PC-9 (cell line): ENCODE measurements at regions not wholly inside any gene's neighbourhood (a gene's known extent, or its start where the extent isn't known, plus 50 kb on each side); places are given as distances from the start of the nearest gene placed in this dataset.

Experiments
- EZH2 ChIP-seq: fragments of 200-600 bp; sonication (generic); IDR thresholded peaks from 2 replicates; pipeline ENCODE4 v1.8.0; 2017; ENCODE audit warnings: antibody characterized with exemption, low read depth
- TF ChIP-seq, protein P1 (sequence below): fragments of 200-600 bp; sonication (generic); conservative IDR thresholded peaks from 2 replicates; pipeline ENCODE4 v1.6.1; 2017; ENCODE audit warnings: mixed run types, antibody characterized with exemption, mild to moderate bottlenecking, moderate library complexity

DNA sequence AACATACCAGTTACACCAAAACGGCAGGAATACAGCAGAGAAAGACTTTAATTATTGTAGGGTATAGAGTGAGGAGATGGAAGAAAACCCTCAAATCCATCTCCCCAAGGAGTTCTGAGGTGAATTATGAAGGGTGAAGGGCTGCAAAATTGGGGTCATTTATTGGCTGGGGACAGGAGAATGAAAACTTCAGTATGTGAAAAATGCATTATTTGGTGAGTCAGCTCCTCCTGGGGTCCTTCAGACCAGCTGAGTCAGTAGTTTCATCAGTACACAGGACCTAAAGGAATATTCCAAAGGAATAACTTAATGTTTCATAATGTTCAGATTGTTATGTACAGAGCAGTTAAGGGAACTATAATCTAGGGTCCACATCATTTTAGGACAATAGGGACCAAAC is 566.0 kb downstream of the GBE1 start:
- TF ChIP-seq, protein P1, sequence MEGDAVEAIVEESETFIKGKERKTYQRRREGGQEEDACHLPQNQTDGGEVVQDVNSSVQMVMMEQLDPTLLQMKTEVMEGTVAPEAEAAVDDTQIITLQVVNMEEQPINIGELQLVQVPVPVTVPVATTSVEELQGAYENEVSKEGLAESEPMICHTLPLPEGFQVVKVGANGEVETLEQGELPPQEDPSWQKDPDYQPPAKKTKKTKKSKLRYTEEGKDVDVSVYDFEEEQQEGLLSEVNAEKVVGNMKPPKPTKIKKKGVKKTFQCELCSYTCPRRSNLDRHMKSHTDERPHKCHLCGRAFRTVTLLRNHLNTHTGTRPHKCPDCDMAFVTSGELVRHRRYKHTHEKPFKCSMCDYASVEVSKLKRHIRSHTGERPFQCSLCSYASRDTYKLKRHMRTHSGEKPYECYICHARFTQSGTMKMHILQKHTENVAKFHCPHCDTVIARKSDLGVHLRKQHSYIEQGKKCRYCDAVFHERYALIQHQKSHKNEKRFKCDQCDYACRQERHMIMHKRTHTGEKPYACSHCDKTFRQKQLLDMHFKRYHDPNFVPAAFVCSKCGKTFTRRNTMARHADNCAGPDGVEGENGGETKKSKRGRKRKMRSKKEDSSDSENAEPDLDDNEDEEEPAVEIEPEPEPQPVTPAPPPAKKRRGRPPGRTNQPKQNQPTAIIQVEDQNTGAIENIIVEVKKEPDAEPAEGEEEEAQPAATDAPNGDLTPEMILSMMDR, result no peak
- TF ChIP-seq EZH2, result no peak
